Retinal pigment epithelial cell (primary cell): ENCODE measurements at regions not wholly inside any gene's neighbourhood (a gene's known extent, or its start where the extent isn't known, plus 50 kb on each side); places are given as distances from the start of the nearest gene placed in this dataset.

Source experiments
- DNase-seq: peaks from one replicate; pipeline ENCODE4 v3.0.0-alpha.2; 2010; ENCODE audit warnings: low read depth
- H3K4me3 ChIP-seq: 2 replicates; pipeline ENCODE4 v1.5.1; 2011; ENCODE audit warnings: mild to moderate bottlenecking, low read length, control low read depth, moderate library complexity
- TF ChIP-seq, protein P1 (sequence below): conservative IDR thresholded peaks from 2 replicates; pipeline ENCODE4 v1.5.1; 2011; ENCODE audit warnings: low read depth, low read length, control low read depth, inconsistent platforms

GRCh38 chr2:176639671-176640070, 370.4 kb downstream of the MTX2 start:
- TF ChIP-seq, protein P1, sequence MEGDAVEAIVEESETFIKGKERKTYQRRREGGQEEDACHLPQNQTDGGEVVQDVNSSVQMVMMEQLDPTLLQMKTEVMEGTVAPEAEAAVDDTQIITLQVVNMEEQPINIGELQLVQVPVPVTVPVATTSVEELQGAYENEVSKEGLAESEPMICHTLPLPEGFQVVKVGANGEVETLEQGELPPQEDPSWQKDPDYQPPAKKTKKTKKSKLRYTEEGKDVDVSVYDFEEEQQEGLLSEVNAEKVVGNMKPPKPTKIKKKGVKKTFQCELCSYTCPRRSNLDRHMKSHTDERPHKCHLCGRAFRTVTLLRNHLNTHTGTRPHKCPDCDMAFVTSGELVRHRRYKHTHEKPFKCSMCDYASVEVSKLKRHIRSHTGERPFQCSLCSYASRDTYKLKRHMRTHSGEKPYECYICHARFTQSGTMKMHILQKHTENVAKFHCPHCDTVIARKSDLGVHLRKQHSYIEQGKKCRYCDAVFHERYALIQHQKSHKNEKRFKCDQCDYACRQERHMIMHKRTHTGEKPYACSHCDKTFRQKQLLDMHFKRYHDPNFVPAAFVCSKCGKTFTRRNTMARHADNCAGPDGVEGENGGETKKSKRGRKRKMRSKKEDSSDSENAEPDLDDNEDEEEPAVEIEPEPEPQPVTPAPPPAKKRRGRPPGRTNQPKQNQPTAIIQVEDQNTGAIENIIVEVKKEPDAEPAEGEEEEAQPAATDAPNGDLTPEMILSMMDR: no peak
- no peak for DNase-seq
- H3K4me3 ChIP-seq: no peak overlapping the region

DNA sequence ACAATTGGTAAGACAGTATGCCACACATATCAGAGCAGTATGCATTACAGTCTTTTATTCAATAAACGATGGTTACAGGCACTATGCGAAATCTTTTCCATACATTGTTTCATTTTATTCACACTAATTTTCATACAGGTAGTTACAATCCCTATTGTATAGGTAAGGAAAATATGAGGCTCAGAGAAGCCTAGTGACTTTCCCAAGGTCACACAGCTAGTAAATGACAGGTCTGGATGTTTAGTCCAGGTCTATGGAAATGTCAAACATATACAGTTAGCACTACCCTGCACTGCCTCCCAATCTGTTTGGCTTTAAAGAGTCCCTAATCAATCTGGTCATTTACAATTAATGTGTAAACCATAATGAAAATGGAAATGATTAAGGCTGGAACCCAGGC, 372.2 kb downstream of the MTX2 start:
- H3K4me3 ChIP-seq: no peak overlapping the region
- TF ChIP-seq, protein P1: no peak
- DNase-seq: no peak

- DNase-seq: no peak
- TF ChIP-seq, protein P1: no peak
- H3K4me3 ChIP-seq: no peak overlapping the region
Measured at GRCh38 chr2:176642074-176642473, 372.8 kb downstream of the MTX2 start.

GRCh38 chr2:176643646-176644045, 374.4 kb downstream of the MTX2 start:
- no peak overlapping the region for H3K4me3 ChIP-seq
- no peak for DNase-seq
- TF ChIP-seq, protein P1: no peak

DNA sequence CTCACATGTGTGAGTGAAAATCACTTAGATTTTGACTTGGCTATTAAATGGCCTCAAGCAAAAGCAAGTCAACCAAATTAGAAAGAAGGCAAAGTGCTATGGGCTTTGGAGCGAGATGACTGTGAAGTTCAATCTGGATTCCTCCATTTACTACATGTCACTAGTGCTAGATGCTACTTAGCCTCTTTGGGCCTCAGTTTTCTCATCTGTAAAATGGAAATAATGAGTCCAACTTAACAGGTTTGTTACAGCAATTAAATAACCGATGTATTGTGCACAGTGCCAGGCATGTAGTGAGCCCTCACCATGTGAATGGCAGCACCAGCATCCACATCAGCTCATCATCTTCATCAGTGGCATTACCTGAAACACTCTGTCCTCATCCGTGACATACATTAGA, 376.3 kb downstream of the MTX2 start:
- TF ChIP-seq, protein P1: no peak
- no peak for DNase-seq
- no peak overlapping the region for H3K4me3 ChIP-seq

DNA sequence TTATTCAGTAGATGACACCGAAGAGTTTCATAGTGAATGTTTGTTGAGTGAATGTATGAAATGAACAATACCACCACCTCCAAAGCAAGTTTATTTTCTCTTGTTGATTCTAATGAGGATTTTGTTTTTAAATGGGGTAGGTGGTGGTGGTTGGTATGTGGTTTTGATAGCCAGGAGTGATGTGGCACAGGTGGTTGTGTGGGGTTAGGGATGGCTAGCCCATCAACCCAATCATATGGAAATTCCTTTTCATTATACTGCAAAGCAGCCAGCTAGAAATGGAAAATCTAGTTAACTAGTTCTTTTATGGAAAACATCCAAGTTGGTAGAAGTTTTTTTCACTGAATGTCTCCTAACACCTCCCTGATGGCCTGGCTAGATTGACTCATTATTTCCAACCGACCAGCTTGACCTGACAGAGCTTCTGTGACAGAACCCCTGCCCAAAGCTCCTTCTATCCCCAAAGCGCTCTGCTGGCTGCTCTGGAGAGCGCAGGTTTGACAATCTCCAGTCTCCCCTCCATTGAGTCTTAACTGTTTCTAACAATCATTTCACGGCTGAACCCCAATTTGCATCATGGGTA, 376.9 kb downstream of the MTX2 start:
- TF ChIP-seq, protein P1: no peak

DNA sequence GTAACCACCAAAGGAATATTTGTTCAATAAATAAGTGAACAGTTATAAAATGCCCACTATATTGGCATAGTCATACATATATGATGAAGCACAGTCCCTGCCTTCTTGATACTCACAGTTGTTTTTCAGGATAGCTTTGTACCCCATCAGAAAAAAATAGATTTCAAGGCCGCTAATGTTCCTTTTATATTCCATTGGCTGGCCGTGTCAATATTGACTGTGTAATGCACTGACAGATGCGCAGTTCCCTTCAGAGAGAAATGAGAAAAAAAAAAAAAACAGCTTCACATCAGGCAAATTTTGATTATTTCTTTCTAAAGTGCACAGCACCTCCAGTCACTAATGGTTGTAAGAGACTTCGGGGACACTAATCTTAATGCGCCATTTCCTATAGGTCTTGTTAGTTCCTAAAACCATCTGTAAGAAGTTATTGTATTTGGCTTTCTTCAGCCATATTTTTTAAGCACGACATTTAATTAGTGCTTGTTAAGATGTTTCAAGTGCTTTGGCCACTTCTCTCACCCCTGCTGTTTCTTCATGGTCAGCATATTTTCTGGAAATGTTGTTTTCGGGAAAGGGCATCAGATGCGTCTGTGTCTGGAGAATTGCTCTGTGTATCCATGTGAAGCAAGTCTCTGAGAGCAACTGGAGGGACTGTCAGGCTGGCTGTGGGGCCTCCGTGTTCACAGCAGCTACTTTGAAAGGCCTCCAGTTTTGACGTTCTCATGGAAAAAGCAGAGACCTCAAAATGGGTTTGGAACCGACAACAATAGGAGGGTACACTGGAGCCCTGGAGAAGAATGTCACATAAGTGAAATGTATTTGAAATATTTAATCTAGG, 378.3 kb downstream of the MTX2 start:
- H3K4me3 ChIP-seq: no peak overlapping the region
- TF ChIP-seq, protein P1: no peak
- DNase-seq: no peak

More for the DNA sequence above, 376.9 kb downstream of the MTX2 start:
- no peak for DNase-seq
- no peak overlapping the region for H3K4me3 ChIP-seq
